ENCODE measurements at regions not wholly inside any gene's neighbourhood (a gene's known extent, or its start where the extent isn't known, plus 50 kb on each side); places are given as distances from the start of the nearest gene placed in this dataset.

DNA sequence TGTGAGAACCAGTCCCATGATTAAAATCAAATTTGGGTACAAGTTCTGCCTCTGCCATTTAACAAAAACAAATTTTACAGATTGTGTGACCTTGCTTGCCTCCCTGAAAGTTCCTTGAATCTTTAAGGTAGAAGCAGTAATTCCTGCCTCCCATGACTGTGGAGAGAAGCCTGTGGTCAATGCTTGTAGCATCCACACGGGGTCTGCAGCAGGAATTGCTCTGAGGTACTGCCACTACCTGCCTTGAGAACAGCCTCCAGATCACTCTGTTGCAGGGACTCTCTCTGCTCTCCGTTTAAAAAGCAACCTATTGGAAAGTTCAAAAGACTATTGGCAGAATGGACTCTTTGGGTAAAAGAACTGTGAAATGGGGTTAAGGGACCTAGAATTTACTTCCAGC lies 75.9 kb downstream of the SST start:
- H3K9me2 ChIP-seq (replicated peaks; ENCODE audit: insufficient read depth, low read length), result no peaks in the 10 kb centered on the region
- H3K36me3 ChIP-seq (ENCODE audit: low read length), result no peaks in the 10 kb centered on the region
- H3K27me3 ChIP-seq (ENCODE audit: low read length), result no peaks in the 10 kb centered on the region
- no peaks in the 10 kb centered on the region for H3F3A ChIP-seq (ENCODE audit: insufficient read depth)
- H3K4me2 ChIP-seq (ENCODE audit: low read depth, low read length, poor library complexity, severe bottlenecking), result no peak overlapping the region
- H2AFZ ChIP-seq (ENCODE audit: low read depth, low read length, severe bottlenecking), result no peak overlapping the region
- H3K4me3 ChIP-seq (ENCODE audit: insufficient read depth, low read length, poor library complexity, severe bottlenecking), result no peak overlapping the region
- H3K9ac ChIP-seq (ENCODE audit: low read length), result no peak overlapping the region
- no peak overlapping the region for H3K27ac ChIP-seq (ENCODE audit: low read depth, low read length)
- no peaks in the 10 kb centered on the region for H3K9me3 ChIP-seq (ENCODE audit: insufficient read depth, low read length)
- TF ChIP-seq EZH2phosphoT487 (conservative IDR thresholded peaks at IDR 0.05; ENCODE audit: low read length), result no peak
- TF ChIP-seq, protein P1, sequence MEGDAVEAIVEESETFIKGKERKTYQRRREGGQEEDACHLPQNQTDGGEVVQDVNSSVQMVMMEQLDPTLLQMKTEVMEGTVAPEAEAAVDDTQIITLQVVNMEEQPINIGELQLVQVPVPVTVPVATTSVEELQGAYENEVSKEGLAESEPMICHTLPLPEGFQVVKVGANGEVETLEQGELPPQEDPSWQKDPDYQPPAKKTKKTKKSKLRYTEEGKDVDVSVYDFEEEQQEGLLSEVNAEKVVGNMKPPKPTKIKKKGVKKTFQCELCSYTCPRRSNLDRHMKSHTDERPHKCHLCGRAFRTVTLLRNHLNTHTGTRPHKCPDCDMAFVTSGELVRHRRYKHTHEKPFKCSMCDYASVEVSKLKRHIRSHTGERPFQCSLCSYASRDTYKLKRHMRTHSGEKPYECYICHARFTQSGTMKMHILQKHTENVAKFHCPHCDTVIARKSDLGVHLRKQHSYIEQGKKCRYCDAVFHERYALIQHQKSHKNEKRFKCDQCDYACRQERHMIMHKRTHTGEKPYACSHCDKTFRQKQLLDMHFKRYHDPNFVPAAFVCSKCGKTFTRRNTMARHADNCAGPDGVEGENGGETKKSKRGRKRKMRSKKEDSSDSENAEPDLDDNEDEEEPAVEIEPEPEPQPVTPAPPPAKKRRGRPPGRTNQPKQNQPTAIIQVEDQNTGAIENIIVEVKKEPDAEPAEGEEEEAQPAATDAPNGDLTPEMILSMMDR (IDR thresholded peaks at IDR 0.05; ENCODE audit: insufficient read depth, low read length, poor library complexity, severe bottlenecking), result no peak
- no peaks in the 10 kb centered on the region for H3K79me2 ChIP-seq (ENCODE audit: insufficient read depth, low read length)
- H4K20me1 ChIP-seq (ENCODE audit: low read depth, low read length), result no peaks in the 10 kb centered on the region

DNA sequence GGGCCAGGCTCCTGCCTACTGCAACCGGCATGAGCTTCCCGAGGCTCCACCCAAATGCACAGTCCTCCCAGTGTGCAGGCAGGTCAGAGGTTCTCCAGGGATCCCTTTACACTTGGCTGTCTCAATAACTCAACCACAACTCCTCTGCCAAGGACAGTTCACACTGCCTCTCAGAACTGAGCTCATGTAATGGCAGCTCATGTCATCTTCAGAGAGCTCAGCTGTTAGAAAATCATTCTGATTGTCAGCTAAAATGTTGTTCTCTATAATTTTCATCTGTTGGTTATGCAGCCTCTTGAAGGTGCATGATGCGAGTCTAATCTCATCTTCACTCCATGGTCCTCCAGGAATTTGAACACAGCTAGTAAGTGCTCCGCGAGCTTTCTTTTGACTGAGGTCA lies 76.7 kb downstream of the SST start:
- Histone ChIP-seq H3K9me3 (ENCODE audit: insufficient read depth, low read length) (no peaks in the 10 kb centered on the region), H3K36me3 (ENCODE audit: low read length) (no peaks in the 10 kb centered on the region), H3K9ac (ENCODE audit: low read length) (no peak overlapping the region), H3K4me2 (ENCODE audit: low read depth, low read length, poor library complexity, severe bottlenecking) (no peak overlapping the region), H3K79me2 (ENCODE audit: insufficient read depth, low read length) (no peaks in the 10 kb centered on the region), H3K9me2 (replicated peaks; ENCODE audit: insufficient read depth, low read length) (no peaks in the 10 kb centered on the region), H3K27me3 (ENCODE audit: low read length) (no peaks in the 10 kb centered on the region), H4K20me1 (ENCODE audit: low read depth, low read length) (no peaks in the 10 kb centered on the region), H3K4me3 (ENCODE audit: insufficient read depth, low read length, poor library complexity, severe bottlenecking) (no peak overlapping the region), H3K27ac (ENCODE audit: low read depth, low read length) (no peak overlapping the region), H3F3A (ENCODE audit: insufficient read depth) (no peaks in the 10 kb centered on the region), H2AFZ (ENCODE audit: low read depth, low read length, severe bottlenecking) (no peak overlapping the region)
- no peak for TF ChIP-seq EZH2phosphoT487 (conservative IDR thresholded peaks at IDR 0.05; ENCODE audit: low read length)
- TF ChIP-seq, protein P1 (IDR thresholded peaks at IDR 0.05; ENCODE audit: insufficient read depth, low read length, poor library complexity, severe bottlenecking), result no peak

DNA sequence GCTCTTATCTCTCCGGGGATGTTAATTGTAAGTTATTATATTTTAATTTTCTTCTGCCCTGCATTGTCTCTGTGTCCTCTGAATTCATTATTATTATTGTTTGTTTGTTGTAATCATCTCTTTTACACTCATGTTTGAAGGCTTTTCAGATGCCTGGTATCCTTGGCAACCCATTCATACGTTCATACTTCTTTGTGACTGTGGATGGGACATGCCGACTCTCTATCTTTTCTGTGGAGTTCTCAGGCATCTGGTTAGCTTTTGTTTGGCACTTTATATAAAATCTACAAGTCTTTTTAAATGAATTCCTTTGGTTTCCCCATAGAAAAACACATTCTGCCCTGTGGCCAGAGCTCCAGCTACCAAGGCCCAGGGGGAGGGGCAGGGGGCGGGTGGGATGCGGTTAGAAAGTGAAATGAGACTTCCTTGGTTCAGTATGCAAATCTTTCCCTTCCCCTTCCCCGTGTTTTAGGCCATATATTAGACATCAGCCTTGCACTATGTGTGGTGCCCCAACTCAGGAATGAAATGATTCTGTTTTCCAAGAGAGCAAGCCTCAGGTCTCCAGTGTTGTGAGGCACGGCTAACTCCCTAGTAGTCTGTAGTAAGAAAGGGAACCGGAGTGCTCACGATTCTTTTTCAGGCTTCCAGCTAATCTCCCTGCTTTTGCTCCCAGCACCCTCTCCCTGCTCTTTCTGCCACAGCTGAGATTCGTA lies 79.2 kb downstream of the SST start:
- H3K4me3 ChIP-seq (ENCODE audit: insufficient read depth, low read length, poor library complexity, severe bottlenecking), result no peak overlapping the region
- no peaks in the 10 kb centered on the region for H3K9me2 ChIP-seq (replicated peaks; ENCODE audit: insufficient read depth, low read length)
- no peak overlapping the region for H3K4me2 ChIP-seq (ENCODE audit: low read depth, low read length, poor library complexity, severe bottlenecking)
- TF ChIP-seq, protein P1 (IDR thresholded peaks at IDR 0.05; ENCODE audit: insufficient read depth, low read length, poor library complexity, severe bottlenecking), result no peak
- no peak for TF ChIP-seq EZH2phosphoT487 (conservative IDR thresholded peaks at IDR 0.05; ENCODE audit: low read length)
- no peaks in the 10 kb centered on the region for H3K9me3 ChIP-seq (ENCODE audit: insufficient read depth, low read length)
- no peaks in the 10 kb centered on the region for H4K20me1 ChIP-seq (ENCODE audit: low read depth, low read length)
- no peak overlapping the region for H3K9ac ChIP-seq (ENCODE audit: low read length)
- H3K36me3 ChIP-seq (ENCODE audit: low read length), result no peaks in the 10 kb centered on the region
- no peak overlapping the region for H2AFZ ChIP-seq (ENCODE audit: low read depth, low read length, severe bottlenecking)
- no peak overlapping the region for H3K27ac ChIP-seq (ENCODE audit: low read depth, low read length)
- H3K79me2 ChIP-seq (ENCODE audit: insufficient read depth, low read length), result no peaks in the 10 kb centered on the region
- no peaks in the 10 kb centered on the region for H3K27me3 ChIP-seq (ENCODE audit: low read length)
- H3F3A ChIP-seq (ENCODE audit: insufficient read depth), result no peaks in the 10 kb centered on the region

Measured in SU-DHL-6 (cell line).